Mesodermal cell (in vitro differentiated cells): ENCODE measurements at regions not wholly inside any gene's neighbourhood (a gene's known extent, or its start where the extent isn't known, plus 50 kb on each side); places are given as distances from the start of the nearest gene placed in this dataset.

ENCODE experiments used
- H3K27ac ChIP-seq: 2 replicates; pipeline ENCODE4 v1.7.0; 2013; ENCODE audit warnings: mild to moderate bottlenecking, low read depth, low read length, moderate library complexity; ENCODE audit not compliant: severe bottlenecking
- H3K36me3 ChIP-seq: 2 replicates; pipeline ENCODE4 v1.7.1; 2013; ENCODE audit warnings: mild to moderate bottlenecking, low read length, moderate library complexity; ENCODE audit not compliant: control insufficient read depth, insufficient read depth
- H3K4me1 ChIP-seq: one replicate; pipeline ENCODE4 v1.7.1; 2013; ENCODE audit warnings: mild to moderate bottlenecking, low read length; ENCODE audit not compliant: insufficient read depth, control insufficient read depth, poor library complexity, severe bottlenecking
- H3K4me3 ChIP-seq: 2 replicates; pipeline ENCODE4 v1.7.0; 2013; ENCODE audit warnings: low read length, control low read depth, mild to moderate bottlenecking; ENCODE audit not compliant: insufficient read depth, poor library complexity, severe bottlenecking; ENCODE audit errors: extremely low read depth
- H3K9me3 ChIP-seq: 2 replicates; pipeline ENCODE4 v1.7.1; 2013; ENCODE audit warnings: mild to moderate bottlenecking, low read length, moderate library complexity; ENCODE audit not compliant: control insufficient read depth
- WGBS, 2 experiments: methylation state at CpG; one replicate each; pipeline ENCODE4 v1.1.5; 2013; ENCODE audit warnings: missing lambda C conversion rate in 2 of 2; ENCODE audit not compliant: insufficient coverage in 2 of 2; 5-methylcytosine and 5-hydroxymethylcytosine counted together

DNA sequence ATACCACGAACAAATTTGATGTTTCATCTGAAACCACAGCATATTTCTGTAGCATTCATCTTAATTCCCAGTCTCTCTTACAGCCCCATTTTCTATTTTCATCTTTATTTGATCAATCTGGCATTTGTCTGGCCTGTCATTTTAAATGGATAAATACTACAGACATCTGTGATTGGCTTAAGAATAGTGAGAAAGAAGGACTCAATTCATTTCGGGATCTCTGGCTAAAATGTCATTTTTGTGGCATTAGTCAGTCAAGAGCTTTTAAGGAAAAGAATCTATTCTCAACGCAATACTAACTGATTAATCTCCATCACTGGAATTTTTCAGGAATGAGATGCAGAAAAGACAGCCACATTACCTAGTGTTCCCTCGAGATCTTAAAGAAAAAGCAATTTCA, 585.9 kb downstream of the IRS1 start:
- 100% methylated on average over 1 of the region's 4 CpGs for WGBS, 2 experiments
- no peak overlapping the region for H3K4me3 ChIP-seq
- H3K27ac ChIP-seq = peak overlapping the region; percentile 33
- H3K9me3 ChIP-seq = peaks cover 4% of the 10 kb centered on the region
- H3K36me3 ChIP-seq = no peaks in the 10 kb centered on the region
- peaks cover 17% of the 10 kb centered on the region for H3K4me1 ChIP-seq

DNA sequence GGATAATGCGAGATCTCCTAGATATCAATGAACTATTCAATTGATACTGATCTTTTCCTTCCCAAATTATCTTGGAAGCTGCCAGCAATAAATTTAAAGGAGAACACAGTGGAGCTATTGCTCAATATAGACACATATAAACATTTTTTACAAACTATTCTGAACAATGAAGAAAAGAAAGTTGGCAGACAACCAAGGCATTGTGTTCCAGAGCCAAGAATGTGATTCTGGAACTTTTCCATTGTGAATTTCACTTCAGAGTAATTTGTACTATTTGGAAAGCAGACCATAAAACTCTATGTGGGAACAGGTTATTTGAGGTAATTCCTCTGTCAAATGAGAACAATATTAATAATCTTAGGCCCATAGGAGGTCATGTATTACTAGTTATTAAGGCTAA, 588.2 kb downstream of the IRS1 start:
- no peak overlapping the region for H3K4me3 ChIP-seq
- no peaks in the 10 kb centered on the region for H3K9me3 ChIP-seq
- no peaks in the 10 kb centered on the region for H3K36me3 ChIP-seq
- peaks cover 20% of the 10 kb centered on the region for H3K4me1 ChIP-seq
- H3K27ac ChIP-seq = no peak overlapping the region
- WGBS, 2 experiments = no CpG with 5 or more reads among the region's 1 CpG

- Histone ChIP-seq H3K4me3 (no peak overlapping the region), H3K27ac (peak overlapping the region; percentile 13), H3K4me1 (peaks cover 8% of the 10 kb centered on the region), H3K36me3 (no peaks in the 10 kb centered on the region), H3K9me3 (no peaks in the 10 kb centered on the region)
- WGBS, 2 experiments = 86 to 100% methylated on average over 1 to 2 of the region's 2 CpGs
These were observed 590.9 kb downstream of the IRS1 start for GRCh38 chr2:226208726-226209125.

DNA sequence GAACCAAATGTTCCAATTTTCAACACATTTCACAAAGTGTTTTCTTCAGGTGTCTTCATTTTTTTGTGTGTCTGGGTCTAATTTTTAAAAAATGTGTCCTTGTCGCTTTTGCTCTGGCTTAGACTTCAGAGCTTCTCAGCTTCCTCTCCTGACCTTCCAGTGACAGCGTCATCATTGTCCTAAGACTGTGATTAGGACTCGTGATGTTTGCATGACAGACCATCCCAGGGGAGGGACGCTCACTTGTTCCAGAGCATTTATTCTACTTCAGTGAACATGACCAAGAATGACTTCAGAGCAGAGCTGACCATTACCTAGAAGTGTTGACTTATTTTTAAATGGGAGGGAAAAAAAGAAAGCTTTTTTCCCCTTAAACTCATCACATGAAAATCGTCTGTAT, 591.9 kb downstream of the IRS1 start:
- no peak overlapping the region for H3K27ac ChIP-seq
- H3K36me3 ChIP-seq = no peaks in the 10 kb centered on the region
- no peak overlapping the region for H3K4me3 ChIP-seq
- peaks cover 6% of the 10 kb centered on the region for H3K4me1 ChIP-seq
- no peaks in the 10 kb centered on the region for H3K9me3 ChIP-seq
- whole genome bisulfite sequencing, 2 experiments = 93 to 100% methylated on average over 3 to 4 of the region's 5 CpGs

- Histone ChIP-seq H3K9me3 (no peaks in the 10 kb centered on the region), H3K4me3 (no peak overlapping the region), H3K27ac (peak overlapping the region; percentile 65), H3K4me1 (no peaks in the 10 kb centered on the region), H3K36me3 (no peaks in the 10 kb centered on the region)
- 88 to 100% methylated on average over 1 to 2 of the region's 2 CpGs for WGBS, 2 experiments
These were observed 600.1 kb downstream of the IRS1 start for GRCh38 chr2:226199555-226199954.

DNA sequence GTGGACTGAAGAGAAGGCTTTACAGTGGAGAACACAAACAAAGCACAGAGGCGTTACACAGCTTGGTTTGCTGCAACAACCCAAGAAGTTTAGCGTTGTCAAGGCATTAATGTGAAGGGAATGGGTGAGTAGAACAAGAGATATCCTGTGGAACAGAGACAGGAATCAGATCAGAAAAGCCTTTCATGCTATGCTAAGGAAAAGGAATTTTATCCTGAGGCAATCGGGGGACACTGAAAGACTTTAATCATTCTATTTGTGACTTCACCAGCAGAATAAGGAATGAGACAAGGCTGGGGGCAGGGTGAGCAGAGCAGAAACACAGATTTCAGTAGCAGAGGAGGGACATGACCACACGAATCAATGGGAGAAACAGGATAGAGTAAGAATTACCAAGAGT, 600.7 kb downstream of the IRS1 start:
- WGBS, 2 experiments = 80 to 81% methylated on average over 4 of the region's 4 CpGs
- peak overlapping the region; percentile 65 for H3K27ac ChIP-seq
- no peaks in the 10 kb centered on the region for H3K36me3 ChIP-seq
- no peak overlapping the region for H3K4me3 ChIP-seq
- H3K9me3 ChIP-seq = no peaks in the 10 kb centered on the region
- H3K4me1 ChIP-seq = no peaks in the 10 kb centered on the region

DNA sequence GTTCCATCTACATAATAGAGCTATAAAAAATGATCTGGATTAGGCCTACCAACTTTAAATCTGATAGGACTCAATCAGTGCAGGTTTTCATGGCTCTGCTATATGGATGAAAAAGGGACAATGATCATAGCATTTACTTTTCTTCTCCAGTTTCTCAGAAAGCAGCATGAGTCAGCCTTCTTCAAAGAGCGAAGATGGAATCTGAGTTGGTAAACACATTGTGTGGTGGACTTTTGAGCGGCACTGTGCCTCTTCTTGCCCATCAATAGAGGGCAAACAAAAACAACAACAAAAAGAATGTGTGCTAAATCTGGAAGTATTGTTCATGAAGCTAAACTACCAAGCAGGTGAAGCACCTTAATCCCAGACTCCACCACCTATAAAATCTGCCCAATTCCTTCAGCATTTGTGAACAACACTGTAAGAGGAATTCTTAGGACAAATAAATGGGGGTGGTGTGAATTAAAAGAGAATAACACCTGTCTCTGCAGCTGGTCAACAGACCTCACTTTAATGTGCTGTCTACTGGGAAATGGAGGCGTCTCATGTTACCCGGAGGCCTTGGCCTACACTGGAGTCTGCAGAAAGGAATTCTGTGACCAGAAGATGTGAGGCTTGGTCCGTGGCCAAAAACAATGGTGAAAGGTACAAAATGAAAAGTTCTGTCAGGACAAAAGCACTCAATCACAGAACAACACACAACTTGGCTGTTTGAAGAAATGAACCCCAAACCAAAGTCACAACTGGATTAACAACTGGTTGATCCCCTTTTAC, 609.0 kb downstream of the IRS1 start:
- no peaks in the 10 kb centered on the region for H3K36me3 ChIP-seq
- no peak overlapping the region for H3K27ac ChIP-seq
- no peak overlapping the region for H3K4me3 ChIP-seq
- H3K9me3 ChIP-seq = no peaks in the 10 kb centered on the region
- peaks cover 32% of the 10 kb centered on the region for H3K4me1 ChIP-seq
- 94% methylated on average over 2 of the region's 5 CpGs; no CpG with 5 or more reads in 1 of the 2 experiments for WGBS, 2 experiments

DNA sequence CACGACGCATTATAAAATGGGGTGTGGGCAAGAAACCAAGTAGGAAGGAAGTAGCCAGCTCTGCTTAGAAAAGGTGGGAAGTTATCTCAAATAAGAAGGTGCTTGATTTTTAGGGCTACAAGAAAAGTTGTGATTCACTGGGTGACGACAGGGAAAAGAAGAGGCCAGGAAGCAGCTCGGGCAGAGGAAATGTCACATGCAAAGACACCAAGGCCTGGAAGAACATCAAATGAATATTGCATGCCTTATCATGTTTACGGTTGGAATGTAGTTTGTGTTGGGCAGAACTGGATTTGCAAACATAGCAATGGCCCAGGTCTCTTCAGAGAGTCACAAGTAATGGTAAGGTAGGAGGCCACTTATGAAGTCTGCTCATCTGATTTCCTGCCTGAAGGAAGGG, 610.6 kb downstream of the IRS1 start:
- Histone ChIP-seq H3K4me3 (no peak overlapping the region), H3K4me1 (peaks cover 48% of the 10 kb centered on the region), H3K27ac (no peak overlapping the region), H3K36me3 (no peaks in the 10 kb centered on the region), H3K9me3 (no peaks in the 10 kb centered on the region)
- WGBS, 2 experiments = 94 to 100% methylated on average over 3 to 5 of the region's 5 CpGs

DNA sequence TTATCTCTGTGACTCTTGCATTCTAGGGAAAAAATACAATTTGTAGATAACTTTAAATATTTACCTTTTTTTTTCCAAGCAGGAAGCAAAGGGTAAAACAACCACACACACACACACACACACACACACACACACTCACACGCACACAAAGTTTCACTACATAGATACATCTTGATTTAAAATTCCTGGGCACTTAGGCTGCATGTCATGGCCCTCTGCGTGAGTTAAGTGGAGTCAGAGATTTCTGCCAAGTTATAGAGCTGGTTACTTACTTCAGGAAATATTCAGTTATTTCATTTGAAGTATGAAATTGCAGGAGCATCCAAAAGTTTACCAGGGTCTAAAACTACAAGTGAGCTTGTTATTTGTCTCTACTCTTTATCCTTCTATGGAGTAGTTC, 612.0 kb downstream of the IRS1 start:
- H3K9me3 ChIP-seq = no peaks in the 10 kb centered on the region
- H3K4me1 ChIP-seq = peaks cover 48% of the 10 kb centered on the region
- 80% methylated on average over 1 of the region's 2 CpGs; no CpG with 5 or more reads in 1 of the 2 experiments for WGBS, 2 experiments
- no peak overlapping the region for H3K4me3 ChIP-seq
- no peaks in the 10 kb centered on the region for H3K36me3 ChIP-seq
- no peak overlapping the region for H3K27ac ChIP-seq

DNA sequence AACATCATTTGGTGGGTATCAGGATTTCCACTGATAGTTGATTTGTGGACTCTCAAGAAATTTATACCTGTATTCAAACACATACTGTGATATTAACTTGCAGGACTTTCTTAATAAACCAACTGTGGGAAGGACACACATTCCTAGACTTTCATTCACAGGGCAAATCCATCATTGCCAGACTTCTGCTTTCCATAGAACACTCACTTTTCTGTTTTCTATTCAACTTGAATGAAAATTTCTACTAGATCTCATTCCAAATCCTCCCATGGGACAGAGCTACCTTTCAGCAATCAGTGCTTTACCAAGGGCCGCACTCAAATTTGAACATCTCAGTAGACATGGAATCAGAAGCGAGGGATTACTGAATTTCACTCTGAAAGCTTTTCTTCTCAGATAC, 612.5 kb downstream of the IRS1 start:
- Histone ChIP-seq H3K36me3 (no peaks in the 10 kb centered on the region), H3K4me3 (no peak overlapping the region), H3K4me1 (peaks cover 48% of the 10 kb centered on the region), H3K27ac (no peak overlapping the region), H3K9me3 (no peaks in the 10 kb centered on the region)
- WGBS, 2 experiments = 90 to 100% methylated on average over 1 to 2 of the region's 2 CpGs

DNA sequence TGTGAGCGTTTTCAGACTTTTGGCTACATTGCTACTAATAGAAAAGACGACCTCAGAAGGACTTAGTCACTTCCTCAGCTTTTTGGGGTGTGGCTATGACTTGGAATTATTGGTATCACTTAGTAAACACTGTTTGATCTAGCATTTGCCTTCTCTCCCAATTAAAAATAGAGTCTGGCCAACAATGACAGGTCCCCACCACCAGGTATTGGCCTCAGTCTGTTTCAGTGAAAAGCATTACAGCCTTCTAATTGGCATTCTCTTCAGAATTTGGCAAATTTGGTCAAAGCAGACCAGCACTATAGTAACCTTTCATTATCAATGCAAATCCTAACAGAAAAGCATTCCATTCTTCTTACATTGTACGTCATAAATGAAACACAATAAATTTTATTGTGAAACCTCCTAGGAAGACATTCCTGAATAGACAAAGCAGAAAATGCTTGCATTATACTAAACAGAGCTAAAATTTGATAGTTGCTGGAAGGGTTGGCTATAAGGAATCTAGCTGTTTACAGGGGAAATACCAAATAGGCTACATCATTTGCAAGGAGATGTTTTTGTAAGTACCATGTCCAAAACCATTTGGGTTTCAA, 613.9 kb downstream of the IRS1 start:
- 100% methylated on average over 1 of the region's 3 CpGs; no CpG with 5 or more reads in 1 of the 2 experiments for WGBS, 2 experiments
- H3K27ac ChIP-seq = peak overlapping the region; percentile 85
- H3K4me3 ChIP-seq = no peak overlapping the region
- H3K9me3 ChIP-seq = no peaks in the 10 kb centered on the region
- no peaks in the 10 kb centered on the region for H3K36me3 ChIP-seq
- H3K4me1 ChIP-seq = peaks cover 44% of the 10 kb centered on the region
